Epithelial cell of esophagus (primary cell): ENCODE measurements at regions not wholly inside any gene's neighbourhood (a gene's known extent, or its start where the extent isn't known, plus 50 kb on each side); places are given as distances from the start of the nearest gene placed in this dataset.

Experiments used
- DNase-seq: peaks from one replicate; pipeline ENCODE4 v3.0.0; 2010; ENCODE audit warnings: low read depth
- H3K4me3 ChIP-seq: 2 replicates; pipeline ENCODE4 v1.5.1; 2011; ENCODE audit warnings: mild to moderate bottlenecking, low read length, control low read depth
- CTCF ChIP-seq: IDR thresholded peaks from 2 replicates; pipeline ENCODE4 v1.5.1; 2011; ENCODE audit warnings: low read depth, mild to moderate bottlenecking, low read length, control low read depth, inconsistent platforms; ENCODE audit not compliant: insufficient read depth; ENCODE audit errors: missing control alignments

GRCh38 chr1:239269706-239270105 lies 116.7 kb upstream of the CHRM3 start:
- no peak overlapping the region for H3K4me3 ChIP-seq
- no peak for TF ChIP-seq CTCF
- no peak for DNase-seq

GRCh38 chr1:239268941-239269340 lies 117.4 kb upstream of the CHRM3 start:
- no peak overlapping the region for H3K4me3 ChIP-seq
- no peak for DNase-seq
- TF ChIP-seq CTCF: no peak

DNA sequence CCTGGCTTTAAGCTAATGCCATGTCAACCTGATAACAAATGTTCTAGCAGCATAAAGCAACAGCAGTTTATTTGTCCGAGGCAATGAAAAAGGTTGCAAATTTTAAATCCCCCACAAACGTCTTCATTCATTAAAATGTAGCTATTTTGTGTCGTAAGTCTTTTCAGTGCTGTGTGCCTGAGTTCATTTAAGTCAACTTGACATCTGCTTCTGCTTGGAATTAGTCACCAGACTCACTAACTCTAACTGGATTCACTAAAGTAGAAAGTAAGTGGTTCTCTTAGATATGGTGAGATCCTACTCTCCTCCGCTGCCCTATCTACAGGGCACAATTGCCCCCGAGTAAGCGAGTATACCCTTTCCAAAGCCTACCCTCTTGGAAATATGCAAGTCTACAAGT lies 118.4 kb upstream of the CHRM3 start:
- TF ChIP-seq CTCF: no peak
- no peak overlapping the region for H3K4me3 ChIP-seq
- DNase-seq: no peak

DNA sequence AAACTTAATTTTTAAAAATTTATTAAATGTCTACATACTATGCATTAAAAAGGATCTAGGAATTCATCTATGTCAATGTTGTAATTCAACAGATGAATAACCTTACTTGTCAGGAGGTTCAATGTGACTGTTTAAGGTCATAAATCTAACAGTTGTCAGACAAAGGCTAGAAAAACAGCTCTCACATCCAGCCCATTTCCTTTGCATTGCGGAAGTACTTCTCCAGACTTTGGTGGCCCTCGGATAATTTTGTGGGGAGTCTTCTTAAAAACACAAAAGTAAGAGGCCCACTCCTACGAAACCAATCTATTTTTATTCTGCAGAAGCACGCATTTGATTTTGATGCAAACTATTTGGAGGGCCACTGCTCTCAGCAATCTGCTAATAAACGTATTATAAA lies 122.6 kb upstream of the CHRM3 start:
- DNase-seq: no peak
- H3K4me3 ChIP-seq: no peak overlapping the region

DNA sequence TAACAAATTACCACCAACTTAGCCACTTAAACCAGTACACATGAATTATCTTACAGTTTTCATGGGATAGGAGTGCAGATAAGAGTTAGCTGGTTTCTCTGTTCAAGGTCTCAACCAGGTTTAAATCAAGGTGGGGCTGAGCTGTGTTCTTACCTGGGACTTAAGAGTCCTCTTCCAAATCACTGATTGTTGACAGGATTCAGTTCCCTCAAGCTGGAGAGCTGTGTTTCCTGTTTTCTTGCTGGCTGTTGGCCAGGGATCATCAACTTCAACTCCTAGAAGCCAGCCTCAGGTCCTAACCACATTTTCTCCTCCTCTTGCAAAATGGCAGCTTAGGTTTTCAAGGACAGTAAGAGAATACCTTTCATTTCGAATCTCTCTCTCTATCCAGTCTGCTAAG lies 123.8 kb upstream of the CHRM3 start:
- no peak for TF ChIP-seq CTCF
- H3K4me3 ChIP-seq: no peak overlapping the region
- DNase-seq: peak; percentile 66

More for the DNA sequence above, 122.6 kb upstream of the CHRM3 start:
- no peak for TF ChIP-seq CTCF

DNA sequence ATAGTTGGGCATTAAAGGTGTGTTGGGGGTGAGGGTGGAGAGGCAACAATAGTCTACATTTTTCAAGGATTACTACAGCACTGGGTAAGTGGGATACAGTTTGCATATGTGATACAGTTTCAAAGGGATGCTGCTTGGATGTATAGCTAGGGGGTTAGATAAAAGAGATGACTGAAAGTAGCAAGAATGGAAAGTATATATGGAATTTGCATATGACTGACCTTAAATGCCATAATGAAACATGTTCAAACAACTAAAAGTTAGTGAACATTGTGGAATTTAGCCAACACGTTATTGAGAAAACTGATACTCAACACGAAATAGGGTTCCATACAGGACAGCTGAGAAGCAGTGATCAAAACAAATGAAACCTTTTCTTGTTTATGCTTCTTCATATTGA lies 124.8 kb upstream of the CHRM3 start:
- no peak overlapping the region for H3K4me3 ChIP-seq
- no peak for TF ChIP-seq CTCF
- peak; percentile 56 for DNase-seq

DNA sequence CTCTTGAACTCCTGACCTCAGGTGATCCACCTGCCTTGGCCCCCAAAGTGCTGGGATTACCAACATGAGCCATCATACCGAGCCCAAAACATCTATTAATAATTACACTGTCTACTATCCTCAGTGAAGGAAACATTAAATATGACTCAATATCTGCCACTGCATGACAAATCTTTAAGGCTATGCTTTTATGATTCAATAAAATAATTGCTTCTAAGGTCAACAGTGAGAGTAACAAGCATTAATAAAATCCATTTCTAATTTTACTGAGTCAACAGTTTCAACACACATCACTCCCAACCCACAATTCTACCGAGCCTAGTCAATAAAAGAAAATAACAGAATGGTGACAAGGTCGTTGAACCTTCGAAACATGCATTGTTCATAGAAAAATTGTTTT lies 125.5 kb upstream of the CHRM3 start:
- no peak for TF ChIP-seq CTCF
- peak; percentile 53 for DNase-seq
- no peak overlapping the region for H3K4me3 ChIP-seq
